ENCODE measurements at regions not wholly inside any gene's neighbourhood (a gene's known extent, or its start where the extent isn't known, plus 50 kb on each side); places are given as distances from the start of the nearest gene placed in this dataset.

- TF ChIP-seq CTCF (IDR thresholded peaks at IDR 0.05; ENCODE audit: poor library complexity): no peak
- no peak for TF ChIP-seq EZH2 (IDR thresholded peaks at IDR 0.05; ENCODE audit: borderline replicate concordance)
- no peak for TF ChIP-seq EZH2phosphoT487 (IDR thresholded peaks at IDR 0.05; ENCODE audit: low read depth, severe bottlenecking, unreplicated experiment)
Observed at GRCh38 chr2:51516667-51517066, 484.7 kb upstream of the NRXN1 start.
